HUDEP-2 (cell line): ENCODE measurements at regions not wholly inside any gene's neighbourhood (a gene's known extent, or its start where the extent isn't known, plus 50 kb on each side); places are given as distances from the start of the nearest gene placed in this dataset.

ENCODE experiments used
- DNase-seq, 76 experiments: peaks; one replicate each; lab custom pipeline; 2025; ENCODE audit not compliant: unreplicated experiment in 76 of 76; lab: John Stamatoyannopoulos, UW

DNA sequence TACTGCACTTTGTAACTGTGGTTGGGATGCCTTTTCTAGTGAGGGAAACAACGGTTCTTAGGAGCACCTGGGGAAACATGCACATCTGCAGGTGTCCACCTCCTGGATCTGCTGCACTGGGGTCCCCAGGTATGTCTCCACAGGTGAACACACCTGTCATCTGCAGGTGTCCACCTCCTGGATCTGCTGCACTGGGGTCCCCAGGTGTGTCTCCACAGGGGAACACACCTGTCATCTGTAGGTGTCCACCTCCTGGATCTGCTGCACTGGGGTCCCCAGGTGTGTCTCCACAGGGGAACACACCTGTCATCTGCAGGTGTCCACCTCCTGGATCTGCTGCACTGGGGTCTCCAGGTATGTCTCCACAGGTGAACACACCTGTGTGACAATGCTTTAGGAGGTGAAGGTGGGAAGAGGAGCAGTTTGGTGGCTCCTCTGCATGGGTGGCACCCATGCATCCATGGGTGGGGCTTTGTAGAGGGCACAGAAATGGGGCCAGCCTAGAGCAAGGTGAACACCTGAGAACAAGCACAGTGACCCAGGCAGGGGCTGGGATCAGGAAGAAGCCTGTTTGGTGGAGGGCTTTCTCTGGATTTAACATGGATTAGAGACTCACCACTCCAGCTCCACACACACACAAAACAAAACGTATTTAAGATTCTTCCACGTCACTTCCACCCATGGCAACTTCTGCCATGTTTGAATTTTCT, 206.0 kb upstream of the CDH4 start:
- no peak for DNase-seq

DNA sequence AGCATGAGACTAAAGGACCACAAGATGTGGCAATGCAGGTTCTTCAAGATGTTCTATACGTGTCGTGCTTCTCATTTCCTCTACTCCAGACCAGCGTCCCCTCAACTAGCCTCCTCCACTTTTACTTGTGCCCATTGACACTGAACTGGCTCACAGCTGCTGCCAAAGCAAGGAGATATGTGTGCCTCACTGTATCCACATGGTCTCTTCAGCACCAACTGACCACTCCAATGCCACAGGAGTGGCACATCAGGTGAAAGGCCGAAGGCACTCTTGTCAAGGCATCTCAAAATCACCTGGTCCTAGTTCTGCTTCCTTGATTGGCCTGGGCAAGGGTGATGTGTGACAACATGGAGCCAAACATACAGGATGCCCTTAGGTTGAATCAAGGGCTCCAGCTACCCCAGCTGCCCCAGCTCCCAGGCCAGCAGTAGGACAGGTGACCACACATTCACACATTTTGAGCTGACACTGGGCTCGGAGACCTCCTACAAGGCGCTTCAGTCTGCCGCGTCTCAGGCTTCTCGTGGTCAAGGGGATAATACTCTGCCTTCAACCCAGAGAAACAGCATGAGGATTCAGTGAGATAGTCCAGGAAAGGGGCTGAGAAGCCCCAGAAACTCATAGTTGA, 205.2 kb upstream of the CDH4 start:
- no peak for DNase-seq

DNA sequence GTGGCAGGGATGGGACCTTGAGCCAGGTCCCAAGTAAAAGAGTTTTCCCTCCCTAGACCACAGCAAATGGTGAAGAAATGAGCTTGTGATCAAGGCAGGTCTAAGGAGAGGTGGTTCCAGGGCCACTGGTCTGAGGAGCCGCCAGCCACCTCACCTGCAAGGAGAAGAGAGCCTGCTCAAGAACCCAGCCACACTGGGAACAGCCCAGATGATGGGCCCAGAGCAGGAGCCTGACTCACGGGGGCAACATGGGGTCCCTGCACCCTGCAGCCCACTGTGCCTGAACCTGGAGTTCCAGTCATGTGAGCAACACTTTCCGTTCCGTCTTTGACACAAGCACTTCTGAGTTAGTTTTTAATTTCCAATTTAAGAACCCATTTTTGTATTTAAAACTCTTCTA, 204.5 kb upstream of the CDH4 start:
- no peak for DNase-seq

DNA sequence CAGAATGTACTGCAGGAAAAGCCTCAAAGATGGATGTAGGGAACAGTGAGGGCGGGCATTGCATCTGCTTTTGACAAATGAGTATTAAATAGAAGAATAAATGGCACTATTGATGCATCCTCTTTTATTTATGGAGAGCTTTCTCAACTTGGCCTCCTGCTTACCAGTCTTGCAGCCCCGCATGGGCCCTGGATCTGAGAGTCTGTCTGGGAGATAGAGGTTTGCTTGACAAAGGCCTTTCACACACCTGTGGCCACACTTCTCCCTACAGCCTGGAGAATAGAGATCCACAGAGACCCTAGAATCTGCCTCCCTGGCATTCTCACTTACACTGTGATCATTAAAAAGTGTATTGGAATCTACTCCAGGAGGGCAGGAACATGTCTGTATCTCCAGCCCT, 203.8 kb upstream of the CDH4 start:
- no peak for DNase-seq

DNA sequence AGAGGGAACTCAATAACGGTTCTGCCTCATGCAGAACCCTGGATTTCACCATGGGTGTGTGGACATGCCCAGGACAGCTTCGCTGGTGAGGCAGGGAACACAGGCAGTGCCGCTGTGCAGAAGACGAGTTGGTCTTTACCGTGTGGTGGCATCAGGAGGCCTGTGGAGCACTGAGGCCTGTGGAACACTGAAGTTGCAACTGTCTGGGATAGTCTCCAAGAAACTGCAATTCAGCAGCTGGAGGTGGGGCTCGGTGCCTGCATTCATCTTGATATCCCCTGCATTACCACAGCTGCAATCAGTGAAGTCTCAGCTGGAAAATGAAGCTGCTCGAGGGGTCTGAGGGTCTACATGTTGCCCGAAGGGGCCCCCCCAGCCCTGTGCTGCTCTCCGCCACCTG, 202.4 kb upstream of the CDH4 start:
- no peak for DNase-seq

DNA sequence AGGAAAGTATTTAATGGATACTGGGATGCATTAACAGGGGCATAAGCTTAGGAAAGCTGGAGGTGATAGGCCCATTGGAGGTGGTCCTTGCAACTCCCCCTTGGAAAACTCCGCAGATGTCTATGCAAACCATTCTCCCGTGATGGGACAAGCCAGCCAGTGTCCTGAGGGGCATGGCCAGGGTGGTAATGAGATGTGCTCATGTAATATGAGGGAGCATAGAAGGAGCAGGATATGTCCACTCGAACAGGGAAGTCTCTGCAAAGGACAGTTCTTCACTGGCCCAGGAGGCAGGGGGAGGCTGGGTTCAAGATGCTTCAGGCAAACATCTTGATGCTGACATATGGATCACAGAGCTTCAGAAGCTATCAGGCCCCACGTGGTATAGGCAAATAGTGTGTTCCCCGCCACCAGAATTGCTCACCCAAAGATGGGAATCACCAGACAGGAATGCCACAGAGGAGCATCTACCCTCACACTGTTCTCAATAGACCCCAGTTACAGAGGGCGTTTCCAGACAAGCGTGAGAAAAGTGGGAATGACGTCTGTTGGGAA, 201.6 kb upstream of the CDH4 start:
- no peak for DNase-seq

DNA sequence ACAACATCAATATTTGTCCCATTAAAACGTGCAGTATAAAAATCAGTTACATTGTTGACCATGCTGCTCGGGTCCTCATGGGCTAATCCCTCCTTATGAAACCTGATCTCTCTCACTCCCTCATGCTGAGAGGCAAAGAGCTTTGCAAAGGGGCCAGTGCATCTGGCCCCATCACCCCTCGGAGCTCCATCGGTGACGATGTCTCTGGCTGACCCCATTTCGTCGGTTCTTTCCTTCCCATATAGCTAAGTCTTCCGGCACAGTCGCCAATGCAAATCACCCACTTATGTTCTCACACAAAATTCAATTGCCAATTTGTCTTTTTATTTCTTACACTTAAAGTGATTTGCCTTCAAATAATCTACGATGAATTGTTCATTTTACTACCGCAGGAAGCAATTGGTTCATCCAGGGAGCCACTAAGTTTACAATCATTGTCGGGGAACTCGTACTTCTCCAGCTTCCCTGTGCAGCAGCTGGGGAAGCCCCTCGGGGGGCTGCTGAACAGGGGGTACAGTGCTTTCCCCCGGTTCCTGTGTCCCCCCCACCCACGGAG, 199.8 kb upstream of the CDH4 start:
- no peak for DNase-seq

DNA sequence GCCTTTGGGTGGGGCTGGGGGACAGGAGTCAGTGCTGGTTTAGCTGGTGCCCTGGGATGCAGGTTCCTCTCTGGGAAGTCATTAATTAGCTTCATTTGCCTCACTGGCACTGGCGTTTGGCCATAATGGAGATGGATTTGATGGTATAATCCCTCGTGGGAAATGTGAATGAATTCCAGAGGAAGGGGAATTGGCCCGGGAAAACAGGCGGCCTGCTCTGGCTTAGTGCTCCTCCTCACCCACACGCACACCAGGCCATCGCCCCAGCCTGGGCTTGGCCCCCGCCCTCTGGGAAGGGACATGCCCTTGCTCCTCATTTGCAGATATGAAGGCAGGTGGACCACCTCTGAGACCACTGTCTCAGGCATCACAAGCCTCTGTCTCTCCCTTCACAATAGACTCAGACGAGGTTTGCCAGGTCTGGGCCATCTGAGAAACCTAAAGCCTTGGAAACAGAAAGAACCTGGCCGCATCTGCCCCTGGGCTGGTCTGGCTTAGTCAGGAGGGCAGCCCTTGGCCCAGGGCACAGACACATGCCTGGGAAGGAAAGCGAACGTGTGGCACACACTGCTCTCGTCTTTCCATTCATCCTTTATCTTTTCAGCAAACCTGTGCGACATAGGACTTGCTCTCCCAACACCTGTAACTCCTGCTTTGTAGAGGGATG, 199.2 kb upstream of the CDH4 start:
- DNase-seq, result no peak

DNA sequence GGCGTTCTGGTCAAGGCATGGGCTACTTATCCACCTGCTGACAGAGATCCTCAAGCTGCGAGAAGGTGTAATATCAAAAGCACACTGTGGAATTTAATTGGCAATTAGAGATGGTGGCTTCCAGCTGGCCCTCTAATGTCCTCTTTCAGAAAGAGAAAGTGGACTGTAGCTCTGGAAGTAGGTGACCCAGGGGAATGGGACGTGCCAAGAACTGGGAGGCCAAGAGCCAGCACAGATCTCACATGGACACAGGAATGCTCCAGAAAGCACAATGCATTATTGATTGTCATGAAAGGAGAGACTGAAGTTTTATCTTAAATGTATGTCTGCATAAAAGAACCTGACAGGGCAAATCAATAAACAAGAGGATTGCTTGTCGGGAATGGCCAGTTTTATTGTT, 198.6 kb upstream of the CDH4 start:
- no peak for DNase-seq

DNA sequence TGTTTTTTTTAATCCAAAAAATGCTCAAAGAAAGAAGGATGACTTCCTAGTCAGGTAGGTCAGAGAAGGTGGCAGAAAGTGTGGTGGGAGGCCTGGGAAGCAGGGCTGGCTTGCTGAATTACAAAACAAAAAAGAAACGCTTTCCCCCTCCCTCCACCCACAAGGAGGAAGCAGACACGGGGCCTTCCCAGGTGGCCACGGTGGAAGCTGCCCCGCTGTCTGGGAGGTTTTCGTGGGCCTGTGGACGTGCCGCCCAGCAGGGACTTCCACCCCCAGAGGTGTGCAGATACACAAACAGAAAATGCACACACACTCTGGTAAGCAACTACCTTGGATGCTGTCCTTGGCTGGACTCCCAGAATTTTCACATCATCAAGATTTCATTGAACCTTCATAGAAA, 198.2 kb upstream of the CDH4 start:
- DNase-seq, result no peak

DNA sequence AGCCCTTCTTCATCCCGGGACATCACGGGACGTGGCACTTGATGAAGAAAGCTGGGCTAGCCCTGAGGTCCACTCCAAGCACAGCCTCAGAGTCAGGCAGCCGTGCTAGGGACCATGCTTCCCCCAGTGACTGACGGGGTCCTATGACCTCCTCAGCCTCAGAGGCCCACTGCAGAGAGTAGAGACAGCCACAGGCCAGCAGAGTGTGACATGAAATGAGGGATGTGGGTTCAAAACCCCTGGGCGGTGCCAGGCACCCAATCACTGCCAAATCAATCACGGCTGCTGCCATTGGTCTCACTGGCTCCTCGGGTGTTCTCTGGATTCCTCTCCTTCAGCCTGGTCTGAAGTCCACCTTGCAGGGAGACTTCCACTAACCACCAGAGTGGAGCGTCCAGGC, 197.7 kb upstream of the CDH4 start:
- DNase-seq, result no peak

DNA sequence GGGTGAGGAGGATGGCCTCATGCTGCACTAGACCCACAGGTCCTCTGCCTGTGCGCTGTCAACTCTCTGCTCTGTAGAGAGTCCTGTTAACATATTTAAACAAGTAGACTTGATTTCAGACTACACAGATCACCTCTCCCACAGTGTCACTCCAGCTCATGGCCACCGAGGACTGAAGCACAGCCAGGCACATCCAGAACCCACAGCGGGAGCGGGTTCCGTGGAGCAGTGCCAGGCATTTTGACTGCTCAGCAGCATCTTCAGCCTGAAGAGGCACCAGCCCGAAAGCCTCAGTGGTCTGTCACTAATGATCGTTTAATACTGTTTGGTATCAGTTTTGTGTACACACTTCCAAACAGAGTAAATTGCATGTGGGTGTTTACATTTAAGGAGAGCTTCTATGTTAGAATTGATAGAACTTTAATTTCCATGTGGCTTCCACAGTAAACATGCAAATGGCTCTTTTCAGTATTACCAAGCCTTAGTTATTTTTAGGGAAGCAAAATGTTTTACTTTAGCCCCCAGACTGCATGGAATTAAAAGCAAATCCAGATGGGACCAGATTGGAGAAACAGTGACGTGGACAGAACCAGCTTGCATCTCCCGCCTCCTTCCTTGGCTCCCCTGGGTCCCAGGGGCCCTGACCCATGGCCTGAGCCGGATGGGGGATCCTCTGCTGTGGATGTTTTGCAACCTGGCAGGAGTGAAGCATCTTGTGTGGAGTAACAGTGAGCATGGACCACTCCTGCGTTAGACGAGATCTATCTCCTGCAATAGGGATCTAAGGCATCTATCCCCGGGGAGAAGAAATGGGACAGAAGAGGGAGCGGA, 196.7 kb upstream of the CDH4 start:
- no peak for DNase-seq

DNA sequence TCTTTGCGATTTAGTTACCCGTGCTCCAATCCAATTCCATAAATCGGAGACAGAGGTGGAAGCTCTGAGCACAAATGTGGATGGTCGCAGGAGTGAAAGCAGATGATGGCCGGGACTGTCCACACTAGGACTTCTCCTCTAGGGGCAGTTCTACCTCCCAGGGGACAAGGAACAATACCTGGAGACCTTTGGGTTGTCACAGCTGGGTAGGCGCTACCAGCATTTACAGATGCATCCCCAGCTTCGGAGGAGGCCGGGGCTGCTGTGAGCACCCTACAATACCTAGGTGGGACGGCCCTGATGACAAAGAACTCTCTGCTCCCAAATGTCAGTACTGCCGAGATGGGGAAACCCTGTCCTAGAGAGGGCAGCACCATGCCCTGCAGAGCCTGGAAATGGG, 195.9 kb upstream of the CDH4 start:
- DNase-seq, result no peak

DNA sequence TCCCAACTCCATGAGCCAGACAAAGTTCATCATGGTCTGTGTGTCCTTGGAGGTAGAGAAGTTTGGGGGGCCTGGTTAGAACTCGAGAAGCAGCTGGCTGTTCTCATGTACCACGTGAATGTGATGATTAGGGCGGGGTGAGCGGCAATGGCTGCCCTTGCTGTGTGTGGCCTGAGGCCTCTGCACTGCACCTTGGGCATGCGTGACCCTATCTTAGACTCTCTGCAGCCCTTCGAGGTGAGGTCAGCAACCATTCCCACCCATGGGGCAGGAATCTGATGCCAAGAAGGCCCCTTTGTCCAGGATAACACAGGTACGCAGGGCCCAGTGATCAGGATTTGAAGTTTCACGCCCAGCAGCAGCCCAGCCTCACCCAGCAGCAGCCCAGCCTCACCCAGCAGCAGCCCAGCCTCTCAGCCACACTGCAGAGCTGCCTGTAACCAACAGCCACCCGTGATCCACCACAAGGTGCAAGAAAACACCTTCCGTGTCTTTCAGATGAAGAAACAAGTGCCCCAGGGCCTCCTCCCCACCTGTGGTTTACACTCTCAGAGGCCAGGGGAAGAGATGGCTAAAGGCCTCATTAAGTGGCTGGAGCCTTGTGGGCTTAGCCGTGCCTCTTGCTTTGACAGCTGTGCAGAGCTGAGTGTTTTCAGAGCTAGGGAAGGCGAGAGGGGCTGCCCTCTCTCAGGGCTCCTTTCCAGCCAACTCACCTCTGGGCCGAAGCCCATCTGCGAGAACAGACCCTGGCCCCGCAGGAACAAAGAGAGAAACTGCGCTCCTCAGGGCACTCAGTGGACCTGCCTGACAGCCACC, 195.2 kb upstream of the CDH4 start:
- no peak for DNase-seq

DNA sequence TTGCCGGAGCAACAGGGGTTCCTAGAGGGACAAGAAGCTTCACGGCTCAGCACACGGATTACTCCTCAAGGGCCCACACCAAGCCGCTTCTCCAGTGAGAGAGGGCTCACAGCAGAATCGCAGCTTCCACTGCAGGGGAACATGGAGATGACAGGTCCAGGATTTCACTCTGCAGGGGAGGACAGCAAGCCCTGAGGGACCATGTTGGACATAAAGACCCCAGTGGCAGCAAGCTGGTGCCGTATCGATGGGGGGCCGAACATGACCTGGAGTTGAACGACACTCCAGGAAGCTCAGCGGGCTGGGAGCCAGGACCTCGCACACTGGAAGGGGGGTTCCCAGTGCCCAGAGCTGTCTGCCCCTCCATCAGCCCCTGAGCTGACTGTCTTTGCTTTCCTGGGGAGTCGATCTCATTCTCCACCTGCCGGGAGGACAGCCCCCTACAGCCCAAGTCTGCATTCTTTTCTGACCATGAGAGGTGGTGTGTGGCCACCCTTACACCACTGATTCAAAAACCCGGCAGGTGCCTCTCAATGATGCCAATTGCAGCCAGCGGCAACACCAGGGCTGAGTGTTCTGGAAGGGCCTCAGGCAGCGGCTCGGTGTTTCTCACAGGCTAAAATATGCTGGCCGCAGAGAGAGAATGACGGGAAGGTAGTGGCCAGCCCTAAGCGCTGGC, 194.5 kb upstream of the CDH4 start:
- no peak for DNase-seq

DNA sequence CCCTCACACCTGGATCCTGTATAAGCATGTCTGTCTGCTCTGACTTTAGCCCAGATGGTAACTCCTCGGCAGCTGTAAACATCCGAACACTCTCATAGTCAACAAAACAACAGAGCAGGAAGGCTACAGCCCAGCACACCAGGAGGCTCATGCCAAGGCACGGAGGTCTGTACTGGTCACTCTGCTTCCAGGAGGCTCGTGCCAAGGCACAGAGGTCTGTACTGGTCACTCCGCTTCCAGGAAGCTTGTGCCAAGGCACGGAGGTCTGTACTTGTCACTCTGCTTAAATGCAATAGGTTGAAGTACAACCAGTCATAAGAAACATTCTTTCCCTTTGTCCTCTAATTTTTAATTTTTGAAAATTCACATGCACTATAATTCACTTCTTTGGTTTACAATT, 190.1 kb upstream of the CDH4 start:
- no peak for DNase-seq

DNA sequence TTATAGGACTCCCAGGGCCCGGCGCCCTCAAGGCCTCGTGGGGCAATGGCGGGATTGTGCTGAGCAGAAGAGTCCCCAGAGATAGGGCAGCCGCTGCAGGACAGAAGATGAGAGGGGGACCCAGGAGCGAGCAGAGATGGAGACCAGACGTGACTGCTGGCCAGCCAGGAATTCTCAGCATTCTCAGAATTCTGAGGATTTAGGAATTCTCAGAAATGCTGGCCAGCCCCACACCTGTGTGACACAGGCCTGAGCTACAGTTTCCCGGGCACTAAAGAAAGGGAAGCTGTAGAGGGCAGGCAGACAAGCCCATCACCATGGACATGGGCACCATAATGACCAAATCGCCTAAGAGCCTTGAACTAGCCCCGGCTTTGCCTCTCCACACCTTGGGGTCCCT, 186.2 kb upstream of the CDH4 start:
- no peak for DNase-seq

DNA sequence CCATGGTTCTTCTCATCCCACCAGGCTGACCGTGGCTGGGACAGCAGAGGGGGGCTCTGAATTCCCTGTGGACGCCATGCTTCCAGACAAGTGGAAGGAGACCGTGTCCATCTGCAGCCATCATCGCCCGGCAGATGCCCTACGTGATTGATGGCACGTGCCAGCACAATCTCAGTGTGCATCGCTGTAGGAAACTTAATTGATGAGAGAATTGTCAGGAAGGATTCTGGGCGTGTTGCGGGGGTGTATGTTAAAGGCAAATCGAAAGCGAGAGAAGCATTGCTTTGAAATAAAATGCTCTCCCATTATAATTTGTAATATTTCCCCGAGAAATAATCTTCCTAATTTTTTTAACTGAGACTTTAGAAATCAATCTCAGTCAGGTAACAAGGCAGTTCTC, 185.5 kb upstream of the CDH4 start:
- no peak for DNase-seq

DNA sequence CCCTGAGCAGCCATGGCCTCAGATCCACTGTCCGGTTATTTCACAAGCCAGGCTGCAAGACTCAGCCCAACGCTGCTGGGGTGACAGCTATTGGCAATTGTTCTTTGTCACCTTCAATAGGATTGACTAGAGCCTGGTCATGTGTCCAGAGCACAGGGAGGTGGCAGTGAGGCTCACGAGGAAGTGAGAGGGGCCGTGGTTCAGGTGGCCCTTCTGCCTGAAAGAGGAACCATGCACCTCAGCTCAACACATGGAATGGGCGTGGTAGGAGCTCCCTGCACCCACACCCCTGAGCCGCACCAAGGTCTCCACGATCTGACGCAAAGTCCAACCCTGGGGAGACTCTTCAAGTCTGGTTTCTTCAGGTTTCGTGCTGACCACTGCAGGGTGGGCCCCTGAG, 184.8 kb upstream of the CDH4 start:
- no peak for DNase-seq
